NCI-H1105 (cell line): ENCODE measurements at regions not wholly inside any gene's neighbourhood (a gene's known extent, or its start where the extent isn't known, plus 50 kb on each side); places are given as distances from the start of the nearest gene placed in this dataset.

Experiments used
- DNase-seq: peaks from one replicate; lab custom pipeline; 2025; lab: John Stamatoyannopoulos, UW

DNA sequence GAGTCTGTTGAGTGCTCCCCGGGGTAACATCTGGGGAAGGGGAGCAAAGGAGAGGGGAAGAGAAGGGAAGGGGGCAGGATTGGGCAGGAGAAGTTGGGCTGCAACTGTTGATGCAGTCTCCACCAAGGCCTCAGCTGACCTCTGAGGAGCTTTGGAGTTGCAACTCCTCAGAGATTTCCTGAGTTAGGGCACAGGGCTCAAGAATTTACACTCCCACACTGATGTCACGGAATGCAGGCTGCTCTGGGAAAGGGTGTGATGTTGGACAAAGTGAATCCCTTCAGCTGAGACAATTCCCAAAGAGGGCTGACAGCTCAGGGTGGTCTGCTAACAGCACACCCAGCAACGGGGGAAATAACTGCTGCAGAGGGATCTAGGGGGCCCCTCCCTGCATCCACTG lies 295.6 kb downstream of the PCNX1 start:
- no peak for DNase-seq

DNA sequence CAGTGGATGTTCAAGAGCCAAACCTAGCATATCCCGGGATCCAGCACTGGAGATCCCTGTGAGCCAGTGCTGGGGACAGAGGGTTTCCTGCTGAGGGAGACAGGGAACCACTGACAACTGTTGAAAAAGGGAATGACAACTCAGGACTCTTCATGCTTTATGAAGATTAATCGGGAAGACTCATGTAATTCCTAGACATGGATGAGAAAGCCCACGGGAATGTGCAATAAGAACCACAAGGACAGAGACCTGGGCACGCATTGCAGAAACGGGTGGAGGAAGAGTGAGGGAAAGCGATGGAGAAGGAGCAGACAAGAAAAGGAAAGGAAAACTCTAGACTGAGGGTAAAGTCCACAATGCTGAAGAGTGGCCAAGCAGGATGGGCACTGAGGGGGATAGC lies 296.0 kb downstream of the PCNX1 start:
- DNase-seq: no peak

DNA sequence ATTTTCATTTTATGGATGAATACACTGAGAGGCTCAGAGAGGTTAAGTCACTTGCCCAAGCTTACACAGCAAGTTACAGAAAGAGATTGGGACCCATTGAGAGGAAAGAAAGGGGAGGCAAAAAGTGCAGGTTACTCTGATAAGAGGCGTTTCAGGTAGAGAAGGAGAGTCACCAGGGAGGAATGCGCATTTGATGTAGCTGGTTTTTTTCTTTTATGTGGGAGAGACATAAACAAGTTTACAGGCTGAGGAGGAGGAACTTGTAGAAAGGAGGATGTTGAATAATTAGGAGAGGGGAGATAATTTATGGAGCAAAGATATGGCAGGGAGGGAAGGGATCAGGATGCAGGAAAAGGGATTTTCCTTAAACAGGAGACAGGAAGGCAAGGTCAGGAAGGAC lies 297.0 kb downstream of the PCNX1 start:
- DNase-seq: no peak

DNA sequence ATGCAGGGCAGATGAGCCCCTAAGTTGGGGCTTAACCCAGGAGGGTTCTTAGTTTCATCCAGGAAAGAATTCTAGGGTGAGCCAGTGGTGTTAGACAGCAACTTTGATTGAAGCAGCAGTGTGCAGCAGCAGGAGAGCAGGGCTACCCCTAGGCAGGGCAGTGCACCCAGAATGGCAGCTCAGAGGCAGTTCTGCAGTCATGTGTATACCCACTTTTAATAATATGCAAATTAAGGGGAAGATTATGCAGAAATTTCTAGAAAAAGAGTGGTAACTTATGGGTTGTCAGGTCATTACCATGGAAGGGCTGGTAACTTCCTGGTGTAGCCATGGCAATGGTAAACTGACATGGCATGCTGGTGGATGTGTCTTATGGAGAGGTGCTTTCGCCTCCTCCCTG lies 297.5 kb downstream of the PCNX1 start:
- no peak for DNase-seq

DNA sequence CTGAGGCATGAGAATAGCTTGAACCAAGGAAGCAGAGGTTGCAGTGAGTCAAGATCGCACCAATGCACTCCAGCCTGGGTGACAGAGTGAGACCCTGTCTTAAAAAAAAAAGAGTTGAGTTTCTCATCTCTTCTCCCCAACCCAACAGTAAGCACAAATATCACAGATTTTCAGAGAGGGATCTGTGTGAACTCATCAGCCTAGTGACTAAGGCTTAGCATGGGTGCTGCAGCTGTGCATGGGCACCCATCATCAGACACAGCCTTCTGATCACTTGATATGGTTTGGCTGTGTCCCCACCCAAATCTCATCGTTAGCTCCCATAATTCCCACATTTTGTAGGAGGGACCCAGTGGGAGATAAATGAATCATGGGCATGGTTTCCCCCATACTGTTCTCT lies 298.9 kb downstream of the PCNX1 start:
- DNase-seq: no peak

DNA sequence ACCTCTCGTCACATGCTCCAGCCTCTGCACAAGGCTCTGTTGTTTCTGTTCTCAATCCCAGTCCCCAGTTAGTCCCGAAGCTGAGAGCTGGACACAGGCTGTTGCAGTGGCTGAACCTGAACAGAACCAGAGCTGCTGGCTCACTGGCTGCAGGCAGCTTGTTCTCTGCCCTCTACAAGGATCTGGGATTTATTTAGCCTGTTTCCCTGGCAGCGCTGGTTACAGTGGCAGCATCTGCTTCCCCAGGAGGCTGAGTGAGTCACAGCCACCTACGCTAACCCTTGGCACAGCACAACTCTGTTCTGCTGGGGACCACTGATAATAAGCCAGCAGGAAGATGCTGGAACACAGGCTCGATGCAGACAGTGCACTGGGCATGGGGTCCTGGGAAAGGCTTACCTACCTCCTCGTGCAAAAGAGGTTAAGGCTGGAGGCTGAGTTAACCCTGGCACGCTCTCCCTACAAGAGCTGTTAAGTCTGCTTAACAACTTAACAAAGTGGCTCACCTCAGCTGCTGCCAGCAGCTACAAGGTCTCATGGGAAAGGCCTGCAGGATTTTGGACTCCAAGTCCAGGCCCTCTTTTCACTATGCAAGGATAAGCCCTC lies 299.6 kb downstream of the PCNX1 start:
- no peak for DNase-seq

DNA sequence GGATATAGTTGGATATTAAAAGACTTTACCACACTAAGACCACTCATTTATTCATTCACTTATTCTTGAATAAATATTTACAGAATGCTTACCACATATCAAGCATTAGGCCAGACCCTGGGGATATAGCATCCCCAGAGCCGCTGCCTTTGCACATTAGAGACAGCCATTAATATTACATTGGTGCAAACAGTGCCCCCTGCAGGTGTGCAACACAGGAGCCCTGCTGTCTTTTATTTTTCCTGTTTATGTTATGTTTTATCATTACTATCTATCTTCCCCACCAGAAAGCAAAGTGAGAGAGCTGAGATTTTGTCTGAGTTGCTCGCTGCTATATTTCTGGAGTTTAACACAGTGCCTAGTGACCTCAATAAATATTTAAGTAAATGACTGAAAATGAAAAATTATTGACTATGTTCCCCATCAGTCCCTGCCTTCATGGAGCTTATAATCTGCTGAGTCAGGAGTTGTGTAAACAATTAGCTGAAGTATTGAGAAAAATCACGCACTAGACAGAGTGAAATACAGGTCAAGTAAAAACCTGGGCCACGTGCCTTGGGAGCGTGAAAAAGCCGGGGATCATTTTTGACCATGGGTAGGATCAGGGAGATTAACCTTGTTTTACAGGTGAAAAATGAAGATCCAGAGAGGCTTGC lies 301.6 kb downstream of the PCNX1 start:
- no peak for DNase-seq

DNA sequence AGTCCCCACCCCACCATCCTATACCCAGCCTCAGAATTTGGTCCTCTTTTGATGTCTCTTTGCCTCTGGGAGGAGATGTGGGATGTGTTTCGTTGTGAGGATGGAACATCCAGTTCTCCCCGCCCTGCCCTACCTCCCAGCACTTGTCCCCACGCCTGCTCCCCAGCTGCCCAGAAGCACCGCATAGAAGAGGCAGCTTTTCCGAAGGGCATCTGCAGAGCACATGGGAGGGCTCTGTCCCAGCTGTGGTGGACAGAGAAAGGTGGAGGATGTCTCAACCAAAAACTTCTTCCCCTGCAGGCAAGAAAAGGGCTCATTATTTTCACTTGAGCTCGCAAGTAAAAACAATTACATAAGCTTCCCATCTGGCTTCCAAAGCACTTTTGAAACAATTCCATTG lies 302.6 kb downstream of the PCNX1 start:
- no peak for DNase-seq

DNA sequence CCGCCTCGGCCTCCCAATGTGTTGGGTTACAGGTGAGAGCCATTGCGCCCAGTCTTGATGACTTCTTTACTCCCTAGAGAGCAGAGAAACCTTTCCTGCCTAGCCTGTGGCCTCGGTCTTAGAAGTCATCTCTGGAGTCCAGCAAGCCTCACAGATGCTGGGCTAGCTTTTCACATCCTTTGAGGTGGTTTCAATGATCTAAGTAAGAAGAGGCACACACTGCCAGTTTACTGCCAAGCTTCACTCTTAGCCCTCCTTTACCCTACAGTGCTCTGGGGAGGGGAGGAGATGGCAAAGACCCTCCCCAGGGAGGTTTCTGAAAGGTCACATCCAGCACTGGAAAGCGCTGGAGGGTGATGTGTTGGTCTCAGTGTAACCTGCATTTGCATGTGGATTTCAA lies 304.8 kb downstream of the PCNX1 start:
- DNase-seq: no peak

DNA sequence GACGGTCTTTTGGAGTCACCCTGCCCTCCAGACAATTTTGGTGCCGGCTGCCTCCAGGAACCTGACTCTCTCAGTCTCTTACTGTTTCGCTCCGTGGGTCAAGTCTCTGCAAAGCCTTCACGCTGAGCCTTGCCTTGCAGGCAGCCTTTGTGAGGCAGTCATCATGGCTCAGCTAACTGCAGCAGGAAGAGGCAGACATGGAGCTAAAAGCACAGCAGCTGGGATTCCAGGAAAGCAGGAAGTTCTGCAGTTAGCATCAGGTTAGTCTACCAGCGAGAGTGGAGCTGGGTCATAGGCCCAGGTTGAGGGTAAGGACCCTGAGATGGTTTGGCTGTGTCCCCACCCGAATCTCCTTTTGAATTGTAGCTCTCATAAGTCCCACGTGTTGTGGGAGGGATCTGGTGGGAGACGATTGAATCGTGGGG lies 305.4 kb downstream of the PCNX1 start:
- no peak for DNase-seq

DNA sequence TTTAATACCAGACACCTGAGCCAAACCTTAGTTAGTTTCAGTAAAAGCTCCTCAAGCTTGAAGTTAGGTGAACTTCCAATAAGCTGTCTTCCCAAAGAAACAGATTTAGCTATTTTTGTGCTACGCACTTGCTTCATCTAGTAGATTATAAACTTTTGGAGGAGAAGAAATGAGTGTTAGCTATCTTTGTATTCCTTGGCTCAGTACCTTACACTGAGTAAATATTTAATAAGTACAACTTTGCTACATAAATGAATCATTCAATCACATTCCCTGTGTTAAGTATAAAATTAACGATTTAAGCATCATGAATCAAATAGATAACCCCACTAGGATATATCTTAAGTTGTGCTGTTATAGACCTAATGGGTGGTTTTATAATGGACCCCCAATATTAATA lies 307.0 kb downstream of the PCNX1 start:
- DNase-seq: no peak

DNA sequence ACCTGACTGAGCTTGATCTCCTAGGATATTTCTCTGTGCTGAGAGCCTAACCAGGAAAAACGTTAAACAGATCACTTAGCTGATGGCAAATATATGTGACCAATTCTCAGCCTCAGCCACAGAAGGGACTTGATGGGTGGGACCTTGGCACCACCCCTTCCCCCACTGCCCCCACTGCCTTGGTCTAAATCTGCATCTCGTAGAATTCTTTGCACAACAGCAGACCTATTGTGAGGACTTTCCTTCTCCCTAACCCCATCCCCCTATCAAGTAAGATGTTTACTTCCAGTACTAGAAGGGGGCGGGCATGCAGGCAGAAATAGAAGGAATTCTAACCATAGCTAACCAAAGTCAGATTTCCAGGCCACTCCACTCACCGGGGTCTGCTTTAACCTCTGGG lies 313.2 kb downstream of the PCNX1 start:
- no peak for DNase-seq

DNA sequence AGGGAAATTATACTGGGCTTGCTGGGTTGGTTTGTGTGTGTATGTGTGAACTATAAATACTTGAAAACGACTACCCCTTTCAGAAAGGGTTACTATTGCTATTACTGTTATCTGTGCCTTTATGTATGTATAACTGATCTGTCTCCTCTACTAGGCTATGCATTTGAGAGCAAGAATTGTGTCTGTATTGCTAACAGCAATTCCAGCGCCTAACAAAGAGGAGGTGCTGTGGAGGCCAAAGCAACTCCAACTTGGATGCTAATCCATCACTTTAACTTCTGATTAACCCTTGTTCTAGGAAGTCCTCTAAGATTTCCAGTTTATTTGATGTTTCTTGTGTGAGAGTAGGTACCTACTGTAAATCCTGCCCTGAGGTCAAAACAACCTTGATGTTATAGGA lies 313.9 kb downstream of the PCNX1 start:
- no peak for DNase-seq

DNA sequence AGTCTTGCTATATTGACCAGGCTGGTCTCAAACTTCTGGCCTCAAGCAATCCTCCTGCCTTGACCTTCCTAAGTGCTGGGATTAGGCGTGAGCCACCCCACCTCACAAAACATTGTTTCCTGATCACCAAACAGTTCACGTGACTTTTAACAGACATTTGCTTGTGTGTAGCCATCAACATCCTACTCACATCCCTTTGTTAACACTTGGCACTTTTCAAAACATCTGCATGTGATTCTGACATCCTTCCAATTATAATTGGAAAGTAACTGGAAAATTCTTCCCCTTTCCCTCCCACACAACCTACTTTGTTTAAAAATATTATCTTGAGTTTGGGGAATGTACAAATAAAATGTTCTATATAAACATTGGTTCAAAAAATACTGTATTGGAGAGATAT lies 317.9 kb downstream of the PCNX1 start:
- DNase-seq: no peak

DNA sequence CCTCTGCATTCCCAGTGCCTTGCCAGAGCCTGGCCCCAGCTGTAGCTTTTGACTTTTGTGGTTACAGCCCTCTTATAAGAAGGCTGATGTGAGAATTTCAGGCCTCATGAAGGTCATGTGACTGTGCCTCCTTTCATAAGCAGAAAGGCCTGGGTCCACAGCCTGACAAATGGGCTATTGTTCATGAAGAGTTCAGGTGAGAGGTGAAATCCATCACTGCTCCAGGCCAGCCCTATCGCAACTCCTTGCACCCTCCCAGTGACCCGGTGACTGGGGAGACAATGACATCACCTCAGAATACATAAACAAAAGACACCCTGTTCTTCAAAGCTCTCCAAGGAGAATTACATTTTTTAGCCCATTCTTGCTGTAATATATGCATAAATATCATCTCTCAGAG lies 321.5 kb downstream of the PCNX1 start:
- no peak for DNase-seq

DNA sequence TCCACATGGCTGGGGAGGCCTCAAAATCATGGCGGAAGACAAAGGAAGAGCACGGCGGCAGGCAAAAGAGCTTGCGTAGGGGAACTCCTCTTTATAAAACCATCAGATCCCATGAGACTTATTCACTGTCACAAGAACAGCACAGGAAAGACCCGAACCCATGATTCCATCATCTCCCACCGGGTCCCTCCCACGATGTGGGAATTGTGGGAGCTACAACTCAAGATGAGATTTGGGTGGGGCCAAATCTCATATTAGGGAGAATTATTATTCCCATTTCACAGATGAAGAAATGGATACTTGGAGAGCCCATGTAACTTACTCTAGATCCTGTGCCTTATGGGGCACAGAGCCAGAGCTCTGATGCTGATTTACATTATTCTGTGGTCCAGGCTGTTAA lies 322.6 kb downstream of the PCNX1 start:
- no peak for DNase-seq

DNA sequence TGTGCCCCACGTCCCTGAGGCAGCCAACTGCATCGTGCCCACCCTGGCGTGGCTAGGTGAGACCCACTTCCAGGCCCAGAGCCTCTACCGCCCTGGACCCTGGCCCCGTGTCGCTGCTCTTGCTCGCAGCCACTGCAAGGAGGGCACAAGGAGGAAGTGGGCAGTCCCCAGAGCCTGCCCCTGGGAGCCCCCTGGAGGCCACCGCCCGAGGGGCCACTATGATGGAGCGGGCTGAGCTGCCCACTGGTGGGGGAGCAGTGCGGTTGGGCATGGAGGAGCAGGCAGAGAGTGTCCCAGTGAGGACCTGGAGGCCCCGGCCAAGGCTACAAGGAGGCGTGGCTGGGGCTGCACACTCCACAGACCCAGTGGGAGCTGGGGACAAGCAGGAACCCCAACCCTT lies 323.6 kb downstream of the PCNX1 start:
- no peak for DNase-seq

DNA sequence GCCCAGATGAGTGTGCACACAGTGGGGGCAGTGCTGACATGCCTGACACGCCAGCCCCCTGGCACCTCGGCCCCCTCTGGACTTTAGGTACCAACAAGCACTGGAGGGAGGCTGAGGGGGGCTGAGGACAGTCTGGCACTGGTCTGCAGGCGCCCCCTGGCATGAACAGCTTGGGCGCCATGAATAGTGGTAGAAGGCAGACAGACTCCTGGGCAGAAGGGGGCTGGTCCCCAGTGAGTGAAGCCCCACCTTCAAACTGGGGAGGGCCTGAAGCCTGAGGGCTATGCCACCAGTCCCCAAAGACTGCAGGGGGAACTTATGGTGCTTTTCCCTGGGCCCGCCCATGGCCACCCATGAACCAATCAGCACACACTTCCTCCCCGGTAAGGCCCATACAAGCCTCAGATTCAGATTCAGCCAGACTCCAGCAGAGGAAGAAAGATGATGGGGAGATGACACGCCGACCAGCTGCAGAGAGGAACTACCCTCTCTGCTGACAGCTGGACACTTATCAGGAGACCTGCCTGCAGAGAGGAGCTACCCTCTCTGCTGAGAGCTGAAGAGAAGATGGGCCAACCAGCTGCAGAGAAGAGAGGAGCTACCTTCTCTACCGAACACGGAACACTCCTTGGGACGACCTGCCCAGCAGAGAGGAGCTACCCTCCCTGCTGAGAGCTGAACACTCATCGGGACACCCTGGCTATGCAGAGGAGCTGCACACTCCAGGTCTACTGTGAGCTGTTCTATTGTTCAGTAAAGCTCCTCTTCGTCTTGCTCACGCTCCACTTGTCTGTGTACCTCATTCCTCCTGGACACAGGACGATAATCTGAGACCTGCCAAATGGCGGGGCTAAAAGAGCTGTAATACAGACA lies 324.5 kb downstream of the PCNX1 start:
- DNase-seq: no peak

DNA sequence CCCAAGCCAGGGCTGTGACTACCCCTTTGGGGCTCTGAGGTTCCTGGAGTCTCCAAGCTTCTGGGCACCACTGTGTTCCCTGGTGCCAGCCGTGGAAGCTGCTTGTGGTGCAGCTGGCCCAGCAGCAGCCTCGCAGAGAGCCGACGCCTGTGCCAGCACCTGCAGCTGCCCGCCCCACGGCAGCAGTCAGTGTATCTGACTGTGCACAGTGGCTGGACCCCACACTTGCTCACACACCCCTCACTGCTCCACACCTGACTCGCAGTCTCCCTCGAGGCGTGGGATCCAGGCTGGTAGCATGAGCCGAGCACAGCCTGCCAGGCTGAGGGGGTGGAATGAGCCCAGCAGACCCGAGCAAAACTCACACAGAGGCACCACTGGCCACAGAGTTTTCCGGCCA lies 325.2 kb downstream of the PCNX1 start:
- DNase-seq: no peak

DNA sequence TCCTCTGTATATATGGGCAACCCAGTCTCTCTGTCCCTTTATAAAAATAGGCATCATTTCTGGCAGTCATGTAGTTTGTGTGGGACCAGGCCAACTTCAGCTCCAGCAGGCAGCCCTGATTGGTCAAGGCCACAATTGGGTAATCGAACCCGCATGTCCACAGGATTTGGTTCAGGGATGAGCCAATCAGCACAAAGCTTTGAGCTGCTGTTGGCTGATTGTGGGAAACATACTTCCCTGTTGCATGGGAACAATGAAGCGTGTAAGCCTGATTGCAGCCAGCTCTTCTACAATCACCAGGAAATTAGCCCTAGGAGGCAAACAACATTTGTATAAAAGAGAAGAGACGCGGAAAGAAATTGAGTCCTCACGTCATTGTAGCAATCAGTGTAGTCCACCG lies 328.6 kb downstream of the PCNX1 start:
- no peak for DNase-seq

DNA sequence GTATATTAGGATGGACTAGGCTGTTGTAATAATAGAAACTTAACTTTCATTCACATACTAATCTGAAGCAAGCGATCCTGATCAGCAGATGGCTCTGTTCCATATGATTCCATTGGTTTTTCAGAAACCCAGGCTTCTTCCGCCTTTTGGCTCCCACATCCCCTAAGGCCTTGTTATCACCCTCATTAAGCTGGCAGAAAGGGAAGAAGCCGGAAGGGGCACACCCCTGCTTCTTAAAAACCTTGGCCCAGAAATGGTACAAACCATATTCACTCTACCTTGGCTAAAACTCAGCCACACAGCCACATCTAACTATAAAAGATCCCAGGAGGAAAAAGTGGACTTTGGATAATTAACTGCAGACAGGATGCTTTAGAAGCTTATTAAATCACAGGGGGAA lies 329.2 kb downstream of the PCNX1 start:
- DNase-seq: no peak

DNA sequence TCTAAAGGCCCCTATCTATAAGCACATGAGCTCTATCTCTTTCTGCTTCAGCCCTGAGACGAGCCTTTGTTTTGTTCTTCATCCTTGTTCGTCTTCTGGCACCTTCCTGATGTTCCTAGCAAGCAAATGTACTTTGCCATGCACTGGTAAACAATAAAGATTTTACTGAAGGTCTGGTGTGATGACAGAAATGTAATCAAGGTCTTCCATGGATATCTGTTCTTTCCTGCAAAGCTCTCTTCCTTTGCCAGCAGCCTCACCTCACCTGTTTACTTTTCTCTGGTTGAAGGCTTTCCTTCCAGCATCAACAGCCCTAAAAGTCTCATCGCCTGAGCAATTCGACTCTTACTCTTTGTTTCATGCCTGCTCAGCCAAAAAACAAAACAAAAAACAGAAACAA lies 330.3 kb downstream of the PCNX1 start:
- no peak for DNase-seq

DNA sequence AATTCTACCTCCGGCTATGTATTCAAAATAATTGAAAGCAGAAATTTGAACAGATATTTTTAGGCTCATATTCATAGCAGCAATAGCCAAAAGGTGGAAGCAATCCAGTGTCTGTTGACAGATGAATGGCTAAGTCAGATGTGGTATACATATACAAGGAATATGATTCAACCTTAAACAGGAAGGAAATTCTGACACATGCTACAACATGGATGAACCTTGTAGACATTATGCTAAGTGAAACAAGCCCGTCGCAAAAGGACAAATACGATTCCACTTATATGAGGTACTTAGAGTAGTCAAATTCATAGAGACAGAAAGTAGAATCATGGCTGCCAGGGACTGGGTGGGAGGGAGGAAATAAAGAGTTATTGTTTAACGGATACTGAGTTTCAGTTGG lies 331.6 kb downstream of the PCNX1 start:
- DNase-seq: no peak
